B cell (primary cell): ENCODE measurements at regions not wholly inside any gene's neighbourhood (a gene's known extent, or its start where the extent isn't known, plus 50 kb on each side); places are given as distances from the start of the nearest gene placed in this dataset.

Source experiments
- EZH2 ChIP-seq: IDR thresholded peaks from 2 replicates; pipeline ENCODE4 v1.6.1; 2012; ENCODE audit warnings: borderline replicate concordance, low read depth, mild to moderate bottlenecking, moderate library complexity, low read length; ENCODE audit not compliant: insufficient read depth, poor library complexity, severe bottlenecking
- TF ChIP-seq, protein P1 (sequence below): fragments of 200-600 bp; IDR thresholded peaks from one replicate; pipeline ENCODE4 v1.8.0; 2022; ENCODE audit warnings: antibody characterized with exemption, mild to moderate bottlenecking

DNA sequence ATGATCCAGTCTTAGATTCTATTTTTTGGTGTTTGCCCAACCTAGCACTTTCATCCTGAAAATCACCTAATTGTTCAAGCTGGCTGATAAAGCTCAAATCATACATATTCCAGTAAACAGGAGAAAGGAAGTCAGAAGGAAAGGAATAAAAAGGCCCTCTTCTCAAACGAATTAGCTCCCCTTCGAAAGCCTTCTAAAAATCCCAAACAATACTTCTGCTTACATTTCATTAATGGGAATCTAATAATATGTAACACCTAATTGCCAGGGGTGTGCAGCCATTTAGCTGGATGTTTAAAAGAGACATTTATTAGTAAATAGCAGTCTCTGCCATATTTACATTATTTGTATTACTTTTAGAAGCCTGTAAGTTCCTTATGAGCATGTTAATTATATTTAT lies 302.9 kb upstream of the TCF21 start:
- TF ChIP-seq, protein P1, sequence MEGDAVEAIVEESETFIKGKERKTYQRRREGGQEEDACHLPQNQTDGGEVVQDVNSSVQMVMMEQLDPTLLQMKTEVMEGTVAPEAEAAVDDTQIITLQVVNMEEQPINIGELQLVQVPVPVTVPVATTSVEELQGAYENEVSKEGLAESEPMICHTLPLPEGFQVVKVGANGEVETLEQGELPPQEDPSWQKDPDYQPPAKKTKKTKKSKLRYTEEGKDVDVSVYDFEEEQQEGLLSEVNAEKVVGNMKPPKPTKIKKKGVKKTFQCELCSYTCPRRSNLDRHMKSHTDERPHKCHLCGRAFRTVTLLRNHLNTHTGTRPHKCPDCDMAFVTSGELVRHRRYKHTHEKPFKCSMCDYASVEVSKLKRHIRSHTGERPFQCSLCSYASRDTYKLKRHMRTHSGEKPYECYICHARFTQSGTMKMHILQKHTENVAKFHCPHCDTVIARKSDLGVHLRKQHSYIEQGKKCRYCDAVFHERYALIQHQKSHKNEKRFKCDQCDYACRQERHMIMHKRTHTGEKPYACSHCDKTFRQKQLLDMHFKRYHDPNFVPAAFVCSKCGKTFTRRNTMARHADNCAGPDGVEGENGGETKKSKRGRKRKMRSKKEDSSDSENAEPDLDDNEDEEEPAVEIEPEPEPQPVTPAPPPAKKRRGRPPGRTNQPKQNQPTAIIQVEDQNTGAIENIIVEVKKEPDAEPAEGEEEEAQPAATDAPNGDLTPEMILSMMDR, result no peak
- no peak for TF ChIP-seq EZH2
